ENCODE measurements at regions not wholly inside any gene's neighbourhood (a gene's known extent, or its start where the extent isn't known, plus 50 kb on each side); places are given as distances from the start of the nearest gene placed in this dataset.
A peak's percentile ranks its signal among the peaks of the same experiment; 100 is the strongest.

- DNase-seq (ENCODE audit: low read depth) = peak; percentile 4
- no peak for TF ChIP-seq CTCF (IDR thresholded peaks at IDR 0.05; ENCODE audit: insufficient read depth, low read length)
- H3K4me3 ChIP-seq (ENCODE audit: low read depth, low read length) = no peak overlapping the region
Measured at GRCh38 chr7:36075561-36075960, 77.5 kb upstream of the EEPD1 start.

- DNase-seq (ENCODE audit: low read depth) = no peak
- H3K4me3 ChIP-seq (ENCODE audit: low read depth, low read length) = no peak overlapping the region
- no peak for TF ChIP-seq CTCF (IDR thresholded peaks at IDR 0.05; ENCODE audit: insufficient read depth, low read length)
Measured at GRCh38 chr7:36076074-36076473, 77.0 kb upstream of the EEPD1 start.

DNA sequence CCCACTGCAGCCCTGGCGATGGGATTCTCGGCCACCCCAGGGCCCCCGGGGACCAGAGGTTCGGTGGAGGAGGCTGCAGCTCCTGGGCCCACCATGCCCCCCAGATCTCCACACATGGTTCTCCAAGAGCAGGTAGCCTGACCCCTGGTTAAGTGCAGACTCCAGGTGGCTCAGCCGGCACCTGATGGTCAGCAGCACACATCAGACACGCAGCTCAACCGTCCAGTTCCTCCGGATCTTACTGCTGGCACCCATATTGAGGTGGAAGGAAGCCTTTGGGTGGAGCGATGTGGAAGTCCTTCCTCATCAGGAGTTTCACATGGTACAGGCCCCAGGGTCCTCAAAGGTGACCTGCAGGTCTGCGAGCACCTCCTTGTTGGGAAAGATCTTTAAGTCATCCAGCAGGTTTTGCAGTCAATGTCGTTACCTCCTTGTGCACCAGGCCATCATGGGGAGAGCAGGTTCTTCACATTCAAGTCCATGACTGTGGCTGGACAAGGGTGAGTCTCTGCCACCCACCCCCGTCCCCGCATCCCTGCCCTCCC is 74.2 kb upstream of the EEPD1 start:
- no peak for DNase-seq (ENCODE audit: low read depth)
- H3K4me3 ChIP-seq (ENCODE audit: low read depth, low read length) = no peak overlapping the region
- TF ChIP-seq CTCF (IDR thresholded peaks at IDR 0.05; ENCODE audit: insufficient read depth, low read length) = no peak

DNA sequence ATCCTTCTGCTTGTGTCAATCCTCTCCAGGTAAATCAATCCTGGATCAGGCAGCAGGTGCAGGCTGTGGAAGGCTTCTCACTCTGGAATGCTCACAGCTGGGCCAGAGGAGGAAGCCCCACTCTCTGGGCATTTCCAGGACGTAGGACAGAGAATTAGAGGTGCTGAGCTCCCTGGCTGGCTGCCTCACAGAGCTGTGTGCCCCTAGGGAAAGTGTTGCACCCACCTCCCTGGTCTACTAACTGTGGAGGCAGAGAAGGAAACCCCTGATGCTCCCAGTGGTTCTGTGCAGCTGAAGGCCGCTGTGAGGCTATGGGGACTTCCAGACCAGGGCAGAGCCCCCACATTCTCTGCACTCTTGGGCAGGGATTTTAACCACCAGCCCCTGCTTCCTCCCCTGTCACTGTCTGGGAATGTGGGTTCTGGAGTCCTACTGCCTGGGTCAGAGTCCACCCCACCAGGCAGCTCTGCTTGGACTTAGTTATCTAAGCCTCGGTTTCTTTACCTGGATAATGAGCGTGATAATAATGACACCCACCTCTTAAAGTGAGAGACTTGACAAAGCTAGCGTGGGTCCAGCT is 73.5 kb upstream of the EEPD1 start:
- no peak overlapping the region for H3K4me3 ChIP-seq (ENCODE audit: low read depth, low read length)
- no peak for DNase-seq (ENCODE audit: low read depth)
- TF ChIP-seq CTCF (IDR thresholded peaks at IDR 0.05; ENCODE audit: insufficient read depth, low read length) = no peak

- no peak overlapping the region for H3K4me3 ChIP-seq (ENCODE audit: low read depth, low read length)
- no peak for TF ChIP-seq CTCF (IDR thresholded peaks at IDR 0.05; ENCODE audit: insufficient read depth, low read length)
- DNase-seq (ENCODE audit: low read depth) = no peak
Measured at GRCh38 chr7:36080843-36081242, 72.2 kb upstream of the EEPD1 start.

- H3K4me3 ChIP-seq (ENCODE audit: low read depth, low read length) = no peak overlapping the region
- TF ChIP-seq CTCF (IDR thresholded peaks at IDR 0.05; ENCODE audit: insufficient read depth, low read length) = no peak
- DNase-seq (ENCODE audit: low read depth) = no peak
Measured at GRCh38 chr7:36082216-36082615, 70.8 kb upstream of the EEPD1 start.

GRCh38 chr7:36082910-36083309 is 70.1 kb upstream of the EEPD1 start:
- no peak overlapping the region for H3K4me3 ChIP-seq (ENCODE audit: low read depth, low read length)
- TF ChIP-seq CTCF (IDR thresholded peaks at IDR 0.05; ENCODE audit: insufficient read depth, low read length) = no peak
- no peak for DNase-seq (ENCODE audit: low read depth)

All from fibroblast of the aortic adventitia (primary cell).